D341Med (cell line): ENCODE measurements at regions not wholly inside any gene's neighbourhood (a gene's known extent, or its start where the extent isn't known, plus 50 kb on each side); places are given as distances from the start of the nearest gene placed in this dataset.
"Not testable (repeated sequence)": the region's sequence is repeated elsewhere in the genome, so short reads cannot be mapped to it uniquely, and the experiment has no call there.

Experiments used
- DNase-seq: peaks from one replicate; pipeline ENCODE4 v3.0.0; 2012; ENCODE audit warnings: low spot score

- peak; percentile 3 for DNase-seq
Observed at GRCh38 chr10:38600146-38600545, 506.0 kb downstream of the ZNF37A start.

- DNase-seq: peak; percentile 1
Observed at GRCh38 chr10:38600696-38601095, 506.6 kb downstream of the ZNF37A start.

- DNase-seq: not testable (repeated sequence)
Observed at GRCh38 chr10:38603681-38604080, 509.5 kb downstream of the ZNF37A start.

- DNase-seq: not testable (repeated sequence)
Observed at GRCh38 chr10:38604477-38604876, 510.3 kb downstream of the ZNF37A start.

GRCh38 chr10:38605153-38605661 is 511.1 kb downstream of the ZNF37A start:
- DNase-seq: peak; percentile 2

GRCh38 chr10:38615596-38615995 is 521.5 kb downstream of the ZNF37A start:
- not testable (repeated sequence) for DNase-seq

- DNase-seq: not testable (repeated sequence)
Observed at GRCh38 chr10:38619831-38620230, 525.7 kb downstream of the ZNF37A start.

GRCh38 chr10:38635650-38636049 is 541.5 kb downstream of the ZNF37A start:
- DNase-seq: peak; percentile 0
